Glomerular endothelial cell (primary cell): ENCODE measurements at regions not wholly inside any gene's neighbourhood (a gene's known extent, or its start where the extent isn't known, plus 50 kb on each side); places are given as distances from the start of the nearest gene placed in this dataset.
"Not testable (repeated sequence)": the region's sequence is repeated elsewhere in the genome, so short reads cannot be mapped to it uniquely, and the experiment has no call there.

Experiments used
- DNase-seq: peaks from one replicate; pipeline ENCODE4 v3.0.0-alpha.2; 2011; ENCODE audit warnings: low read depth, low spot score; ENCODE audit errors: extremely low read depth

GRCh38 chr4:97013711-97014110, 1129.6 kb downstream of the STPG2 start:
- no peak for DNase-seq

- DNase-seq = no peak
Measured at GRCh38 chr4:97015301-97015700, 1128.0 kb downstream of the STPG2 start.

GRCh38 chr4:97016186-97016907, 1126.9 kb downstream of the STPG2 start:
- no peak for DNase-seq

GRCh38 chr4:97027728-97028410, 1115.4 kb downstream of the STPG2 start:
- DNase-seq = no peak

GRCh38 chr4:97028785-97029184, 1114.5 kb downstream of the STPG2 start:
- DNase-seq = no peak

GRCh38 chr4:97037411-97038145, 1105.7 kb downstream of the STPG2 start:
- DNase-seq = not testable (repeated sequence)

GRCh38 chr4:97038146-97038516, 1105.1 kb downstream of the STPG2 start:
- no peak for DNase-seq

- no peak for DNase-seq
Measured at GRCh38 chr4:97072666-97073065, 1070.6 kb downstream of the STPG2 start.

- no peak for DNase-seq
Measured at GRCh38 chr4:97073194-97073593, 1070.1 kb downstream of the STPG2 start.

GRCh38 chr4:97074531-97074930, 1068.7 kb downstream of the STPG2 start:
- no peak for DNase-seq

GRCh38 chr4:97081951-97082350, 1061.3 kb downstream of the STPG2 start:
- no peak for DNase-seq

GRCh38 chr4:97097036-97097435, 1046.2 kb downstream of the STPG2 start:
- not testable (repeated sequence) for DNase-seq

GRCh38 chr4:97101171-97101570, 1042.1 kb downstream of the STPG2 start:
- DNase-seq = not testable (repeated sequence)

- no peak for DNase-seq
Measured at GRCh38 chr4:97103252-97103651, 1040.0 kb downstream of the STPG2 start.

- DNase-seq = no peak
Measured at GRCh38 chr4:97104006-97104405, 1039.3 kb downstream of the STPG2 start.

- no peak for DNase-seq
Measured at GRCh38 chr4:97104666-97105065, 1038.6 kb downstream of the STPG2 start.

GRCh38 chr4:97105347-97106099, 1037.8 kb downstream of the STPG2 start:
- no peak for DNase-seq

- no peak for DNase-seq
Measured at GRCh38 chr4:97106161-97106560, 1037.1 kb downstream of the STPG2 start.

- DNase-seq = no peak
Measured at GRCh38 chr4:97110506-97110905, 1032.8 kb downstream of the STPG2 start.

- no peak for DNase-seq
Measured at GRCh38 chr4:97116511-97116910, 1026.8 kb downstream of the STPG2 start.

- DNase-seq = no peak
Measured at GRCh38 chr4:97121493-97121892, 1021.8 kb downstream of the STPG2 start.
